ENCODE measurements at regions not wholly inside any gene's neighbourhood (a gene's known extent, or its start where the extent isn't known, plus 50 kb on each side); places are given as distances from the start of the nearest gene placed in this dataset.

DNA sequence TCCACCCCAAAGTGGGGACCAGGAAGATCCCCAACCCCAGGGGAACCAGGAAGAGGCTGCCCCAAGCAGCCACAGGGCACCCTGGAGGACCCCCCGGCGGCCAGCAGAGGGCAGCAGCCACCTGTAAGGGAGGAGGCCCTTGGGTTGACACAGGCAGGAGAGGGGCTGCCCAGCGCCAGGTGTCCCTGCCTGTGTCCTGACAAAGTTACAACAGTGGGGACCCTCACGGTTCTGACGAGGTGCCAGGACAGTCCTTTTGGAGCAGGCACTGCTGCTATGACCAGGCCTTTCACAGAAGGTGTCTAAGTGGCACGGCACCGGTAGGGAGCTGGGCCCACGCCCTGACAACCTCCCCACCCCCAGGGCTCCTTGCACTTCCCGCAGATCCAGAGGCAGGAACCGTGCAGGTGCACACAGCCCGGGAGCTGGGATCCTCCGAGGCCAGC is 176.7 kb downstream of the BMP7 start:
- TF ChIP-seq, protein P1, sequence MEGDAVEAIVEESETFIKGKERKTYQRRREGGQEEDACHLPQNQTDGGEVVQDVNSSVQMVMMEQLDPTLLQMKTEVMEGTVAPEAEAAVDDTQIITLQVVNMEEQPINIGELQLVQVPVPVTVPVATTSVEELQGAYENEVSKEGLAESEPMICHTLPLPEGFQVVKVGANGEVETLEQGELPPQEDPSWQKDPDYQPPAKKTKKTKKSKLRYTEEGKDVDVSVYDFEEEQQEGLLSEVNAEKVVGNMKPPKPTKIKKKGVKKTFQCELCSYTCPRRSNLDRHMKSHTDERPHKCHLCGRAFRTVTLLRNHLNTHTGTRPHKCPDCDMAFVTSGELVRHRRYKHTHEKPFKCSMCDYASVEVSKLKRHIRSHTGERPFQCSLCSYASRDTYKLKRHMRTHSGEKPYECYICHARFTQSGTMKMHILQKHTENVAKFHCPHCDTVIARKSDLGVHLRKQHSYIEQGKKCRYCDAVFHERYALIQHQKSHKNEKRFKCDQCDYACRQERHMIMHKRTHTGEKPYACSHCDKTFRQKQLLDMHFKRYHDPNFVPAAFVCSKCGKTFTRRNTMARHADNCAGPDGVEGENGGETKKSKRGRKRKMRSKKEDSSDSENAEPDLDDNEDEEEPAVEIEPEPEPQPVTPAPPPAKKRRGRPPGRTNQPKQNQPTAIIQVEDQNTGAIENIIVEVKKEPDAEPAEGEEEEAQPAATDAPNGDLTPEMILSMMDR (IDR thresholded peaks at IDR 0.05 in 8 of 11, conservative IDR thresholded peaks at IDR 0.05 in 3 of 11) = peak; percentile 34 to 88 (median 78)
- no peak for TF ChIP-seq POLR2AphosphoS5 (IDR thresholded peaks at IDR 0.05)
- no peak for TF ChIP-seq POLR2A (IDR thresholded peaks at IDR 0.05)
